IPS-18a (cell line): ENCODE measurements at regions not wholly inside any gene's neighbourhood (a gene's known extent, or its start where the extent isn't known, plus 50 kb on each side); places are given as distances from the start of the nearest gene placed in this dataset.
"Not testable (repeated sequence)": the region's sequence is repeated elsewhere in the genome, so short reads cannot be mapped to it uniquely, and the experiment has no call there.

Experiments
- H3K27ac ChIP-seq: one replicate; pipeline ENCODE4 v1.5.1; 2013; ENCODE audit warnings: low read length
- H3K27me3 ChIP-seq: one replicate; pipeline ENCODE4 v1.6.1; 2013; ENCODE audit warnings: mild to moderate bottlenecking, low read length; ENCODE audit not compliant: control insufficient read depth, insufficient read depth
- H3K36me3 ChIP-seq: one replicate; pipeline ENCODE4 v1.6.1; 2013; ENCODE audit warnings: low read depth, low read length; ENCODE audit not compliant: control insufficient read depth
- H3K4me1 ChIP-seq: one replicate; pipeline ENCODE4 v1.6.1; 2013; ENCODE audit warnings: low read depth, low read length; ENCODE audit not compliant: control insufficient read depth
- H3K4me3 ChIP-seq: one replicate; pipeline ENCODE4 v1.5.1; 2013; ENCODE audit warnings: low read length
- H3K9ac ChIP-seq: one replicate; pipeline ENCODE4 v1.6.1; 2013; ENCODE audit warnings: mild to moderate bottlenecking, low read length, moderate library complexity
- H3K9me3 ChIP-seq: one replicate; pipeline ENCODE4 v1.6.1; 2013; ENCODE audit warnings: low read depth, low read length; ENCODE audit not compliant: control insufficient read depth

GRCh38 chr14:30450631-30451545 is 108.1 kb upstream of the G2E3 start:
- peaks cover 4% of the 10 kb centered on the region for H3K4me1 ChIP-seq
- H3K27me3 ChIP-seq: no peaks in the 10 kb centered on the region
- no peak overlapping the region for H3K27ac ChIP-seq
- no peaks in the 10 kb centered on the region for H3K36me3 ChIP-seq
- H3K9me3 ChIP-seq: no peaks in the 10 kb centered on the region
- no peak overlapping the region for H3K9ac ChIP-seq
- H3K4me3 ChIP-seq: no peak overlapping the region

GRCh38 chr14:30456296-30456695 is 102.7 kb upstream of the G2E3 start:
- Histone ChIP-seq H3K9ac (no peak overlapping the region), H3K27ac (no peak overlapping the region), H3K36me3 (no peaks in the 10 kb centered on the region), H3K4me1 (no peaks in the 10 kb centered on the region), H3K4me3 (no peak overlapping the region), H3K27me3 (no peaks in the 10 kb centered on the region), H3K9me3 (no peaks in the 10 kb centered on the region)

GRCh38 chr14:30462358-30462757 is 96.6 kb upstream of the G2E3 start:
- H3K9me3 ChIP-seq: no peaks in the 10 kb centered on the region
- H3K27me3 ChIP-seq: no peaks in the 10 kb centered on the region
- no peaks in the 10 kb centered on the region for H3K4me1 ChIP-seq
- H3K36me3 ChIP-seq: no peaks in the 10 kb centered on the region
- H3K27ac ChIP-seq: no peak overlapping the region
- no peak overlapping the region for H3K9ac ChIP-seq
- H3K4me3 ChIP-seq: no peak overlapping the region

GRCh38 chr14:30464481-30464880 is 94.5 kb upstream of the G2E3 start:
- no peaks in the 10 kb centered on the region for H3K4me1 ChIP-seq
- H3K27me3 ChIP-seq: no peaks in the 10 kb centered on the region
- no peaks in the 10 kb centered on the region for H3K36me3 ChIP-seq
- H3K9me3 ChIP-seq: no peaks in the 10 kb centered on the region
- no peak overlapping the region for H3K4me3 ChIP-seq
- H3K27ac ChIP-seq: no peak overlapping the region
- H3K9ac ChIP-seq: no peak overlapping the region

- no peak overlapping the region for H3K27ac ChIP-seq
- H3K36me3 ChIP-seq: no peaks in the 10 kb centered on the region
- no peaks in the 10 kb centered on the region for H3K27me3 ChIP-seq
- H3K9ac ChIP-seq: no peak overlapping the region
- no peaks in the 10 kb centered on the region for H3K9me3 ChIP-seq
- H3K4me1 ChIP-seq: no peaks in the 10 kb centered on the region
- no peak overlapping the region for H3K4me3 ChIP-seq
Measured at GRCh38 chr14:30468354-30468753, 90.6 kb upstream of the G2E3 start.

- no peaks in the 10 kb centered on the region for H3K9me3 ChIP-seq
- no peaks in the 10 kb centered on the region for H3K36me3 ChIP-seq
- H3K4me1 ChIP-seq: no peaks in the 10 kb centered on the region
- H3K27ac ChIP-seq: no peak overlapping the region
- H3K27me3 ChIP-seq: no peaks in the 10 kb centered on the region
- no peak overlapping the region for H3K4me3 ChIP-seq
- no peak overlapping the region for H3K9ac ChIP-seq
Measured at GRCh38 chr14:30471980-30472379, 87.0 kb upstream of the G2E3 start.

GRCh38 chr14:30473846-30474696 is 84.9 kb upstream of the G2E3 start:
- H3K9ac ChIP-seq, H3K27me3 ChIP-seq, H3K27ac ChIP-seq, H3K4me1 ChIP-seq, H3K4me3 ChIP-seq, H3K36me3 ChIP-seq, H3K9me3 ChIP-seq: not testable (repeated sequence)

- Histone ChIP-seq H3K4me1 (peaks cover 27% of the 10 kb centered on the region), H3K27ac (no peak overlapping the region), H3K27me3 (no peaks in the 10 kb centered on the region), H3K36me3 (no peaks in the 10 kb centered on the region), H3K4me3 (no peak overlapping the region), H3K9ac (no peak overlapping the region), H3K9me3 (no peaks in the 10 kb centered on the region)
Measured at GRCh38 chr14:30482276-30482675, 76.7 kb upstream of the G2E3 start.

- peak overlapping the region; percentile 49 for H3K9ac ChIP-seq
- H3K4me1 ChIP-seq: peaks cover 27% of the 10 kb centered on the region
- peak overlapping the region; percentile 71 for H3K27ac ChIP-seq
- peaks cover 4% of the 10 kb centered on the region for H3K9me3 ChIP-seq
- peak overlapping the region; percentile 28 for H3K4me3 ChIP-seq
- H3K36me3 ChIP-seq: no peaks in the 10 kb centered on the region
- no peaks in the 10 kb centered on the region for H3K27me3 ChIP-seq
Measured at GRCh38 chr14:30484201-30484600, 74.8 kb upstream of the G2E3 start.

- H3K27ac ChIP-seq: no peak overlapping the region
Measured at GRCh38 chr14:30484976-30485375, 74.0 kb upstream of the G2E3 start.

GRCh38 chr14:30496852-30497251 is 62.1 kb upstream of the G2E3 start:
- Histone ChIP-seq H3K4me3 (no peak overlapping the region), H3K36me3 (no peaks in the 10 kb centered on the region), H3K27ac (no peak overlapping the region), H3K9me3 (no peaks in the 10 kb centered on the region), H3K4me1 (no peaks in the 10 kb centered on the region), H3K27me3 (no peaks in the 10 kb centered on the region), H3K9ac (no peak overlapping the region)

More at GRCh38 chr14:30484976-30485375, 74.0 kb upstream of the G2E3 start:
- Histone ChIP-seq H3K9ac (peak overlapping the region; percentile 49), H3K36me3 (no peaks in the 10 kb centered on the region), H3K4me1 (peaks cover 27% of the 10 kb centered on the region), H3K4me3 (peak overlapping the region; percentile 27), H3K9me3 (peaks cover 4% of the 10 kb centered on the region), H3K27me3 (no peaks in the 10 kb centered on the region)
